ENCODE measurements at regions not wholly inside any gene's neighbourhood (a gene's known extent, or its start where the extent isn't known, plus 50 kb on each side); places are given as distances from the start of the nearest gene placed in this dataset.

GRCh38 chr5:9924614-9925013, 294.5 kb upstream of the TAS2R1 start:
- TF ChIP-seq GATA2 (IDR thresholded peaks at IDR 0.05; ENCODE audit: low read depth, low read length) = no peak
- no peak for TF ChIP-seq GATA3 (IDR thresholded peaks at IDR 0.05; ENCODE audit: low read depth, low read length)

All from SH-SY5Y (cell line).